NCI-H146 treated with DMSO at 0.1 percent for 48 hours (cell line): ENCODE measurements at regions not wholly inside any gene's neighbourhood (a gene's known extent, or its start where the extent isn't known, plus 50 kb on each side); places are given as distances from the start of the nearest gene placed in this dataset.
"Not testable (repeated sequence)": the region's sequence is repeated elsewhere in the genome, so short reads cannot be mapped to it uniquely, and the experiment has no call there.

Experiments used
- DNase-seq: peaks from one replicate; lab custom pipeline; 2025; ENCODE audit not compliant: unreplicated experiment; lab: John Stamatoyannopoulos, UW

GRCh38 chr4:128536746-128537145 is 249.1 kb upstream of the PGRMC2 start:
- DNase-seq: no peak

- not testable (repeated sequence) for DNase-seq
Measured at GRCh38 chr4:128535510-128535909, 247.9 kb upstream of the PGRMC2 start.

GRCh38 chr4:128528793-128529553 is 241.4 kb upstream of the PGRMC2 start:
- no peak for DNase-seq

- no peak for DNase-seq
Measured at GRCh38 chr4:128527946-128528576, 240.4 kb upstream of the PGRMC2 start.

- DNase-seq: no peak
Measured at GRCh38 chr4:128527351-128527750, 239.7 kb upstream of the PGRMC2 start.

DNA sequence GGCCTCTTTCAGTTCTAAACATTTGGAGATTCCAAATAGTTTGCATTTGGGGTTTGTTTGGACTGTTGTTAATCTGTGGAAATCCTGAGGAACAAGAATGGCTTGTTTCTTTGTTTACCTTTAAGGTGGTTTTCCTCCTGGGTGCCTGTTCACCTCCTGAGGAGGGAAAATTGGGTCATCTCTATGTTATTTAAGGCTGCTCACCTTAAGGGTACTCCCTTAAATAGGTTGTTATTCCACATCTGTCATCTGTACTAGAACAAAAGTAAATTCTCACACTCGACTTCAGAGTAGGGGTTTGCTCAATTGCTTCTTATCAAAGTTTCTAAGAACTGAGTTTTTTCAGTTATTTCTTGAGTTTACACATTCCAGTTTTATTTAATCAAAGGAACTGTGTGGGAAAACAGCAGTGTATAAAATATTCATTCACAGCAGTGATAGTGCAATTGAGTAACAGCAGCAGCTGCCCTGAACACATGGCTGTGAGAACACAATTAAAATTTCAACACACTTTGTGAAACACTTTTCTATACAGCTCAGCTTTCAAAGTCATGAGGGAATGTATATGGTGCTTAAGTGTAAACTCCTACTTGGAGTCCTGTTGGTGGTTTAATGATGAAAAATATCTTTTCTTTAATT is 238.5 kb upstream of the PGRMC2 start:
- DNase-seq: no peak

GRCh38 chr4:128525387-128525786 is 237.8 kb upstream of the PGRMC2 start:
- no peak for DNase-seq

DNA sequence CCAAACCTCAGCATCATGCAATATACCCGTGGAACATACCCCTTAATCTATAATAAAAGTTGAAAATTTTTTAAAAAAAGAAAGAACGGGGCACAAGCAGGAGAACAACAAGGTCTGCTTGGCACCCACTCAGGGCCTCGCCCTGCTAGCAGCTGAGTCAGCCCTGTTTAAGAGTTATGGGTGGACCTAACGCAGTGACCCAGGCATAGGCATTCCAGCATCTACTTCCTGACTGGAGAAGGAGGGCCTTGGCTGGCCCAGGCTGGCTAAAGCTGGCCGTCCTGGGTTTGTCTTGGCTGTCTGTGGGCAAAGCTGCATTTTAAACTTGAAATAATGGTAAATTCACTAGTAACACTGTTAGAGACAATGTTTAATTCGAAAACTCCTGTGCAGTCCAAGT is 236.7 kb upstream of the PGRMC2 start:
- DNase-seq: no peak

- DNase-seq: no peak
Measured at GRCh38 chr4:128521648-128522111, 234.1 kb upstream of the PGRMC2 start.

- no peak for DNase-seq
Measured at GRCh38 chr4:128521156-128521555, 233.5 kb upstream of the PGRMC2 start.

- no peak for DNase-seq
Measured at GRCh38 chr4:128519163-128519830, 231.7 kb upstream of the PGRMC2 start.

GRCh38 chr4:128517739-128518510 is 230.3 kb upstream of the PGRMC2 start:
- no peak for DNase-seq

DNA sequence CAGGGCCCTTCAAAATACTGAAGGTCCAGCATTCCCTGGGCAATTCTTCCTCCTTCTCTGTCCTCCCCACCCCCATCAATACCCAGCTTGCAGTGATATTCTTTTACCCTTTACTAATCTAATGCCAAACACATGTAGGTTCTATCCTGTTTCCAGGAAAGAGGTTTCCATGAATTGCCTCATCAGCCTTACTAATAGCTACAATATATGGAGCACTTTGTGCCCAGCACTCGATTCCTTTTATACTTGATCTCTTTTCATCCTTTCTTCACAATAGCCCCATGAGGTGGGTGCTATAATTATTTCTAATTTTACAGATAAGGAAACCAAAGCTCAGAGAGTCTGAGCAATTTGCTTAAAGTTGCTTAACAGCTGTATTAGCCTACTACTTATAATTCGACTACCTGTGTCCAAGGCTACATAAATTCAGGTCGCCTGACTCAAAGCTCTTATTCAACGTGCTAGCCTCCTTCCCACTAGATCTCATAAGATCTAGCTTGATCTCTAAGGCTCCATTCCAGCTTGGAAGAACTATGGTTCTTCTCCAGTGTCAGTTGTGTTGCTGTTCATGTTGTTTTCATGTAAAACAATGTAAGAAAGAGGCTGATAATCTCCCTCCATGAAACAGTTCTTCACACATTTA is 229.6 kb upstream of the PGRMC2 start:
- no peak for DNase-seq

- no peak for DNase-seq
Measured at GRCh38 chr4:128516301-128516969, 228.8 kb upstream of the PGRMC2 start.

DNA sequence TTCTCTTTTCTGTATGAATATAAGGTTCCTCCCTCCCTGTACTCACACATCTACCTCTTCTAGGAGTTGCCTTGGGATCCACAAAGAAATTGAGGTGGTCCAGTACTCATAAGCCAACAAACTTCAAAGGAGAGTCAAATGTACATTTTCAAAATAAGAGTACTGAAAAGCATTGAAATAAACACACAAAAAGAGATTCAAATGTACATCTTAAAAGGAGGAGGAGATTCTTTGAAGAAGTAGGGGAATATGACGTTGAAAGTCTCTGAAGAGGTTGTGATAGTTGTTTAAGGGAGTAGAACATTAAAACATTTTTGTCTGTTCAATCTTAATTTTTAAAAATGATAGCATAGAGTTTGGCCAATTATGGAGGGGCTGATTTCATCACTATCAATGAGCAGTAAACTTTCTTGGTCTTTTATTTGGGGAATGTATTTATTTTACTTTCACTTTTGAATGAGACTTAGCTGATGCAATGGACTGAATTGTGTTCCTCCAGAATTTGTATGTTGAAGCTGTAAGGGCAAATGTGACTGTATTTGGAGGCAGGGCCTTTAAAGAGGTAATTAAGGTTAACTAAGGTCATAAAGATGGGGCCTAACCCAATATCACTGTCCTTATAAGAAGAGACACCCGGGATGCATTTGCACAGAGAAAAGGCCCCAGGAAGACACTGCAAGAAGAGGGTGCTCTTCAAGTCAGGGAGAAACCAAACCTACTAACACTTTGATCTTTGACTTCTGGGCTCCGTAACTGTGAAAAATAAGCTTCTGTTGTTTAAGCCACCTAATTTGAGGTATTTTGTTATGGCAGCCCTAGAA is 226.3 kb upstream of the PGRMC2 start:
- no peak for DNase-seq

GRCh38 chr4:128512767-128513322 is 225.2 kb upstream of the PGRMC2 start:
- no peak for DNase-seq

DNA sequence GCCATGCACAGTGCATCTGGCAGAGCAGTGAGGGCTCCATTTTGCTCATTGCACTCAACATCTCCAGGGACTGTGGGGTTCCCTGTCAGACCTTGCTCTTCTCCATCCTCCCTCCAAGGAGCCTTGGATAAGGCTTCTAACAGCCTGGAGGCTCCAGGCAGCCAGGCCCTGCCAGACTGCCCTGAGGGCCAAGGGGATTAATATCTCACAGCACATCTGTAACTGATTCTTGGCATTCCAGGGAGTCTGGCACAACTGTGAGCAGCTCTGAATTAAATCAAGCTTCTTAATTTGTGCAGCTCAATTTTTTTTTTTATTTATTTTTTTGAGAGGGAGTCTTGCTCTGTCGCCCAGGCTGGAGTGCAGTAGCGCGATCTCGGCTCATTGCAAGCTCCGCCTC is 224.5 kb upstream of the PGRMC2 start:
- DNase-seq: no peak

- DNase-seq: no peak
Measured at GRCh38 chr4:128510850-128511249, 223.2 kb upstream of the PGRMC2 start.
